A549 (cell line): ENCODE measurements at regions not wholly inside any gene's neighbourhood (a gene's known extent, or its start where the extent isn't known, plus 50 kb on each side); places are given as distances from the start of the nearest gene placed in this dataset.

ENCODE experiments used
- ATAC-seq, 2 experiments: fragments of 200-7000 bp in 1 of 2; fragments of >200 bp in 1 of 2; cut with Nextera tagmentation in 1 of 2; cut with Tn5 transposase in 1 of 2; 3 replicates each; pipeline versions ENCODE4 v1.8.0 to v1.9.1; 2018 to 2020; ENCODE audit warnings: mild to moderate bottlenecking in 1 of 2, moderate library complexity in 1 of 2
- CTCF ChIA-PET: fragments of 300-600 bp; sonication (Branson Sonifier 250); formaldehyde crosslinking; extraction: SDS; loops from one replicate; lab custom pipeline; 2021; ENCODE audit warnings: antibody characterized with exemption, inconsistent platforms; lab: Yijun Ruan, JAX
- POLR2A ChIA-PET: fragments of 350-600 bp; formaldehyde crosslinking; extraction: SDS; loops from one replicate; lab custom pipeline; 2021; ENCODE audit warnings: antibody characterized with exemption, inconsistent platforms; lab: Yijun Ruan, JAX
- DNase-seq, 2 experiments: peaks; one replicate each; pipeline versions ENCODE4 v3.0.0 to v3.0.0-alpha.2; 2011 to 2016; ENCODE audit warnings: low read depth in 1 of 2, low spot score in 1 of 2
- FAIRE-seq: peaks from 2 replicates; lab custom pipeline; 2011; peaks lifted over from hg19 to GRCh38; lab: Jason Lieb, UNC
- H3K27ac ChIP-seq, 2 experiments: fragments of >200 bp; sonication (Bioruptor Twin); formaldehyde crosslinking; 3 replicates each; pipeline ENCODE4 v1.5.1; 2016 to 2017
- H3K4me1 ChIP-seq: fragments of >200 bp; sonication (Bioruptor Twin); formaldehyde crosslinking; 3 replicates; pipeline ENCODE4 v1.6.1; 2016
- H3K4me2 ChIP-seq: fragments of >200 bp; sonication (Bioruptor Twin); formaldehyde crosslinking; 3 replicates; pipeline ENCODE4 v1.6.1; 2016
- H3K4me3 ChIP-seq: fragments of >200 bp; sonication (Bioruptor Twin); formaldehyde crosslinking; 3 replicates; pipeline ENCODE4 v1.5.1; 2016
- H3K9me3 ChIP-seq: fragments of >200 bp; sonication (Bioruptor Twin); formaldehyde crosslinking; 3 replicates; pipeline ENCODE4 v1.6.1; 2016
- CBX2 ChIP-seq: fragments of 200-600 bp; sonication (generic); IDR thresholded peaks from 2 replicates; pipeline ENCODE4 v1.6.1; 2016; ENCODE audit warnings: low read depth, mild to moderate bottlenecking, borderline replicate concordance
- EHF ChIP-seq: fragments of 250-450 bp; sonication (Bioruptor Pico); IDR thresholded peaks from 2 replicates; pipeline ENCODE4 v1.5.0; 2020; ENCODE audit warnings: mild to moderate bottlenecking
- FOSB ChIP-seq: fragments of 250-450 bp; sonication (Bioruptor Pico); IDR thresholded peaks from 2 replicates; pipeline ENCODE4 v1.5.0; 2020; ENCODE audit warnings: mild to moderate bottlenecking, moderate library complexity
- HDAC2 ChIP-seq: fragments of 200-600 bp; sonication (generic); IDR thresholded peaks from 2 replicates; pipeline ENCODE4 v1.6.1; 2016
- HOXB13 ChIP-seq: fragments of 250-450 bp; sonication (Bioruptor Pico); IDR thresholded peaks from 2 replicates; pipeline ENCODE4 v1.5.0; 2020; ENCODE audit warnings: low read depth, mild to moderate bottlenecking, moderate library complexity
- JUNB ChIP-seq: fragments of >200 bp; sonication (Bioruptor Twin); formaldehyde crosslinking; IDR thresholded peaks from 2 replicates; pipeline ENCODE4 v1.6.1; 2016
- KDM1A ChIP-seq: fragments of 200-600 bp; sonication (generic); IDR thresholded peaks from 2 replicates; pipeline ENCODE4 v1.6.1; 2016; ENCODE audit warnings: low read depth, mild to moderate bottlenecking
- NFE2L2 ChIP-seq: fragments of 150-350 bp; conservative IDR thresholded peaks from 2 replicates; pipeline ENCODE4 v1.6.1; 2014; ENCODE audit warnings: low read length
- NPAS2 ChIP-seq: fragments of 250-450 bp; sonication (Bioruptor Pico); IDR thresholded peaks from 2 replicates; pipeline ENCODE4 v1.8.0; 2022; ENCODE audit warnings: mild to moderate bottlenecking, moderate library complexity, borderline replicate concordance
- NR3C1 ChIP-seq: fragments of >200 bp; sonication (Bioruptor Twin); formaldehyde crosslinking; IDR thresholded peaks from 3 replicates; pipeline ENCODE4 v1.6.1; 2017
- PHF8 ChIP-seq: fragments of 200-600 bp; sonication (generic); IDR thresholded peaks from 2 replicates; pipeline ENCODE4 v1.6.1; 2016; ENCODE audit warnings: low read depth, mild to moderate bottlenecking, antibody characterized with exemption, moderate library complexity, borderline replicate concordance
- POLR2A ChIP-seq: IDR thresholded peaks from 2 replicates; pipeline ENCODE4 v1.6.1; 2012; ENCODE audit warnings: mild to moderate bottlenecking, low read length
- SMC3 ChIP-seq: fragments of >200 bp; sonication (Bioruptor Twin); formaldehyde crosslinking; IDR thresholded peaks from 3 replicates; pipeline ENCODE4 v1.6.1; 2018; ENCODE audit warnings: inconsistent platforms
- SREBF2 ChIP-seq: fragments of 450-650 bp; IDR thresholded peaks from 2 replicates; pipeline ENCODE4 v1.6.1; 2014; ENCODE audit warnings: mild to moderate bottlenecking, moderate library complexity
- TP53 ChIP-seq: fragments of 250-450 bp; sonication (Bioruptor Pico); IDR thresholded peaks from 2 replicates; pipeline ENCODE4 v1.5.0; 2021; ENCODE audit warnings: mild to moderate bottlenecking, moderate library complexity
- ZFP36 ChIP-seq: fragments of 450-650 bp; IDR thresholded peaks from 2 replicates; pipeline ENCODE4 v1.6.1; 2014; ENCODE audit warnings: borderline replicate concordance; ENCODE audit not compliant: partially characterized antibody
- ZNF302 ChIP-seq: fragments of 250-450 bp; sonication (Bioruptor Pico); IDR thresholded peaks from 2 replicates; pipeline ENCODE4 v1.9.0; 2021; ENCODE audit warnings: inconsistent platforms, mild to moderate bottlenecking, moderate library complexity
- WGBS: methylation state at CpG from one replicate; pipeline ENCODE4 v1.1.6; 2017; ENCODE audit errors: missing lambda C conversion rate; 5-methylcytosine and 5-hydroxymethylcytosine counted together
- TF ChIP-seq, protein P1 (sequence below): fragments of 200-600 bp; sonication (generic); IDR thresholded peaks from 2 replicates; pipeline ENCODE4 v1.6.1; 2016; ENCODE audit warnings: antibody characterized with exemption, mild to moderate bottlenecking, moderate library complexity
- TF ChIP-seq, protein P2 (sequence below): IDR thresholded peaks from 2 replicates; pipeline ENCODE4 v1.6.1; 2012
- TF ChIP-seq, protein P3 (sequence below): fragments of 250-450 bp; sonication (Bioruptor Pico); IDR thresholded peaks from 2 replicates; pipeline ENCODE4 v1.5.0; 2020; ENCODE audit warnings: low read depth, mild to moderate bottlenecking, moderate library complexity
- TF ChIP-seq, protein P4 (sequence below): fragments of 150-350 bp; IDR thresholded peaks from 2 replicates; pipeline ENCODE4 v1.6.1; 2014; ENCODE audit warnings: low read depth, mild to moderate bottlenecking, low read length
- TF ChIP-seq, protein P5 (sequence below): fragments of >200 bp; sonication (Bioruptor Twin); formaldehyde crosslinking; IDR thresholded peaks from 2 replicates; pipeline ENCODE4 v1.6.1; 2016

DNA sequence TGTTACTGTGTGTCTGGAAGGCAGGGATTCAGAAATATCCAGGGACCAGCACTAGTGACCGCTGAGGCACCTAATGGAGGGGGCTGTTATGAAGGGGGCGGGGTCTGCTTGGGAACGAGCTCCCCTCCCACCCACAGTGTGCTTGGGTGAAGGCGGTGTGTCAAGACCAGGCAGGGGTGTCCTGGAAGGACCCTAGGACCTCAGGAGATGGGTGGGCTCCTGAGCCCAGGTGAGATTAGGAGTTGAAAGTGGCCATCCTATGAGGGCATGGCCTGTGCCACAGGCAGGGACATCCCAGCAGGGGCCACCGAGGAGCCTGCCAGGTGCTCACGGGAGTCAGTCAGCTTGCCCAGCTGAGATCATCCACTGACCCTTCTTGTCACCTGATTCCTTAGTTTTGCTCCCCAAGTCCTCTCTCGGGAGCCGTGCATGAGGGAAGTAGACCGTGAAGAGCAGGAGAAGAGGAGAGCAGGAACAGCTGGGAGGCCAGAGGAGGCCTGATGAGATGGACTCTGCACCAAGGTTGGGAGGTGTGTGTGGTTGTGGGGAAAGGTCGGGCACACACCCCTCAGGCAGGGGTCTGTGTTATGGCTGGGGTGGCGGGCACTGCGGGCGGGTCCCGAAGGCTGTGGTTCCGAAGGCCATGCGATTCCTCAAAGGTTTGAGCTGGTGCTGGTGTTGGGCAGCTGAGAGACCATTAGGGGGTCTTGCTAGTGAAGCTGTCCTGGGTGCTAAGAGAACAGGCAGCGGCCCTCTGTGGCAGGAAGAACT, 180.9 kb upstream of the HS6ST1 start:
- FAIRE-seq = no peak
- no peak for ATAC-seq
- H3K4me2 ChIP-seq = no peak overlapping the region
- POLR2A ChIA-PET = no interaction called here
- TF ChIP-seq ZNF302 (CRISPR knock-in tag) (no peak), HDAC2 (no peak), POLR2A (no peak), PHF8 (no peak)
- TF ChIP-seq, protein P1, sequence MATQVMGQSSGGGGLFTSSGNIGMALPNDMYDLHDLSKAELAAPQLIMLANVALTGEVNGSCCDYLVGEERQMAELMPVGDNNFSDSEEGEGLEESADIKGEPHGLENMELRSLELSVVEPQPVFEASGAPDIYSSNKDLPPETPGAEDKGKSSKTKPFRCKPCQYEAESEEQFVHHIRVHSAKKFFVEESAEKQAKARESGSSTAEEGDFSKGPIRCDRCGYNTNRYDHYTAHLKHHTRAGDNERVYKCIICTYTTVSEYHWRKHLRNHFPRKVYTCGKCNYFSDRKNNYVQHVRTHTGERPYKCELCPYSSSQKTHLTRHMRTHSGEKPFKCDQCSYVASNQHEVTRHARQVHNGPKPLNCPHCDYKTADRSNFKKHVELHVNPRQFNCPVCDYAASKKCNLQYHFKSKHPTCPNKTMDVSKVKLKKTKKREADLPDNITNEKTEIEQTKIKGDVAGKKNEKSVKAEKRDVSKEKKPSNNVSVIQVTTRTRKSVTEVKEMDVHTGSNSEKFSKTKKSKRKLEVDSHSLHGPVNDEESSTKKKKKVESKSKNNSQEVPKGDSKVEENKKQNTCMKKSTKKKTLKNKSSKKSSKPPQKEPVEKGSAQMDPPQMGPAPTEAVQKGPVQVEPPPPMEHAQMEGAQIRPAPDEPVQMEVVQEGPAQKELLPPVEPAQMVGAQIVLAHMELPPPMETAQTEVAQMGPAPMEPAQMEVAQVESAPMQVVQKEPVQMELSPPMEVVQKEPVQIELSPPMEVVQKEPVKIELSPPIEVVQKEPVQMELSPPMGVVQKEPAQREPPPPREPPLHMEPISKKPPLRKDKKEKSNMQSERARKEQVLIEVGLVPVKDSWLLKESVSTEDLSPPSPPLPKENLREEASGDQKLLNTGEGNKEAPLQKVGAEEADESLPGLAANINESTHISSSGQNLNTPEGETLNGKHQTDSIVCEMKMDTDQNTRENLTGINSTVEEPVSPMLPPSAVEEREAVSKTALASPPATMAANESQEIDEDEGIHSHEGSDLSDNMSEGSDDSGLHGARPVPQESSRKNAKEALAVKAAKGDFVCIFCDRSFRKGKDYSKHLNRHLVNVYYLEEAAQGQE = no peak
- TF ChIP-seq, all 56 proteins: peak for 0
- no peaks in the 10 kb centered on the region for H3K4me1 ChIP-seq
- no peaks in the 10 kb centered on the region for H3K9me3 ChIP-seq
- no peak for DNase-seq
- CTCF ChIA-PET = no interaction called here
- no peak overlapping the region for H3K27ac ChIP-seq
- H3K4me3 ChIP-seq = no peak overlapping the region
- 70% methylated on average over 13 of the region's 17 CpGs for WGBS

DNA sequence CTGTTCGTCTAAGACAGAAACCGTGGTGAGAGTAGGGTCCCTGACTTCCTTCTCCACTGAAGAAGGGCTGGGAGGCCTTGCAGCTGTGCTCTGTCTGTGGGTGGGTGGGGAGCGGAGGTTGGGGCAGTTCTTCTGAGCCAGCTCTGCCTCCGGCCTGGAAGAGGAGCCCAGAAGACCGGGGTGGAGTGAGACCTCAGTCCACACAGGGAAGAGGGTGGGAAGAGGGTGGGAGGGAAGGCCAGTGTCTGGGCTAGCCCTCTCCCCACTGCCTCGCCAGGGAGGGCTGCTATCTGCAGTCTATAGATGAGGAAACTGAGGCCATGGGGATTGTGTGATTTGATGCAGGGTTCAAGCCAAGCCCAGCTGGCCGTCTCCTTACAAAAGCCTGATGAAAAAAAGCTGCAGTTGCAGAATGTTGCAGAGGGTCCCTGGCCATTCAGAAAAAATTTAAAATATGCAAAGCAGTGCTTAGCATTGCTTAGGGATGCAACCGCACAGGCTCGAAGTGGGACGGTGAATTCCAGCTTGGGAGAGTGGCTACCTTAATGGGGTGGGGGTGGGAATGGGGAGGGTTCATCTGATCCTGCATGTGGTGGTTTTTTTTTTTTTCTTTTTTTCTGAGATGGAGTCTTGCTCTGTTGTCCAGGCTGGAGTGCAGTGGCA, 181.6 kb upstream of the HS6ST1 start:
- TF ChIP-seq, protein P2, sequence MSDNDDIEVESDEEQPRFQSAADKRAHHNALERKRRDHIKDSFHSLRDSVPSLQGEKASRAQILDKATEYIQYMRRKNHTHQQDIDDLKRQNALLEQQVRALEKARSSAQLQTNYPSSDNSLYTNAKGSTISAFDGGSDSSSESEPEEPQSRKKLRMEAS = no peak
- no peak for TF ChIP-seq SMC3
- no peak for TF ChIP-seq CBX2
- no peak for TF ChIP-seq EHF
- TF ChIP-seq TP53 (CRISPR knock-in tag) = no peak
- TF ChIP-seq POLR2A = no peak
- TF ChIP-seq FOSB = no peak
- no peak for TF ChIP-seq NR3C1
- TF ChIP-seq PHF8 = no peak
- no peak for TF ChIP-seq NFE2L2
- TF ChIP-seq KDM1A = no peak
- TF ChIP-seq, protein P3, sequence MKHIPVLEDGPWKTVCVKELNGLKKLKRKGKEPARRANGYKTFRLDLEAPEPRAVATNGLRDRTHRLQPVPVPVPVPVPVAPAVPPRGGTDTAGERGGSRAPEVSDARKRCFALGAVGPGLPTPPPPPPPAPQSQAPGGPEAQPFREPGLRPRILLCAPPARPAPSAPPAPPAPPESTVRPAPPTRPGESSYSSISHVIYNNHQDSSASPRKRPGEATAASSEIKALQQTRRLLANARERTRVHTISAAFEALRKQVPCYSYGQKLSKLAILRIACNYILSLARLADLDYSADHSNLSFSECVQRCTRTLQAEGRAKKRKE (CRISPR knock-in tag) = no peak
- no peak for TF ChIP-seq NPAS2 (CRISPR knock-in tag)
- TF ChIP-seq HOXB13 (CRISPR knock-in tag) = no peak
- no peak for TF ChIP-seq SREBF2
- TF ChIP-seq, protein P4, sequence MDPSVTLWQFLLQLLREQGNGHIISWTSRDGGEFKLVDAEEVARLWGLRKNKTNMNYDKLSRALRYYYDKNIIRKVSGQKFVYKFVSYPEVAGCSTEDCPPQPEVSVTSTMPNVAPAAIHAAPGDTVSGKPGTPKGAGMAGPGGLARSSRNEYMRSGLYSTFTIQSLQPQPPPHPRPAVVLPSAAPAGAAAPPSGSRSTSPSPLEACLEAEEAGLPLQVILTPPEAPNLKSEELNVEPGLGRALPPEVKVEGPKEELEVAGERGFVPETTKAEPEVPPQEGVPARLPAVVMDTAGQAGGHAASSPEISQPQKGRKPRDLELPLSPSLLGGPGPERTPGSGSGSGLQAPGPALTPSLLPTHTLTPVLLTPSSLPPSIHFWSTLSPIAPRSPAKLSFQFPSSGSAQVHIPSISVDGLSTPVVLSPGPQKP = no peak
- no peak for TF ChIP-seq ZFP36
- TF ChIP-seq JUNB = no peak
- TF ChIP-seq, protein P5, sequence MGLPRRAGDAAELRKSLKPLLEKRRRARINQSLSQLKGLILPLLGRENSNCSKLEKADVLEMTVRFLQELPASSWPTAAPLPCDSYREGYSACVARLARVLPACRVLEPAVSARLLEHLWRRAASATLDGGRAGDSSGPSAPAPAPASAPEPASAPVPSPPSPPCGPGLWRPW = no peak
- H3K9me3 ChIP-seq = no peaks in the 10 kb centered on the region
- no peak overlapping the region for H3K4me2 ChIP-seq
- ChIA-PET POLR2A (no interaction called here), CTCF (no interaction called here)
- no peaks in the 10 kb centered on the region for H3K4me1 ChIP-seq
- FAIRE-seq (no peak), DNase-seq (no peak), ATAC-seq (no peak)
- no peak overlapping the region for H3K4me3 ChIP-seq
- 36% methylated on average over 10 of the region's 10 CpGs for WGBS
- H3K27ac ChIP-seq = no peak overlapping the region
